Adrenal gland (tissue), 9 donors: ENCODE measurements at regions not wholly inside any gene's neighbourhood (a gene's known extent, or its start where the extent isn't known, plus 50 kb on each side); places are given as distances from the start of the nearest gene placed in this dataset.
"Not testable (repeated sequence)": the region's sequence is repeated elsewhere in the genome, so short reads cannot be mapped to it uniquely, and the experiment has no call there.

Experiments used
- DNase-seq, 7 donors: peaks; one replicate each; pipeline ENCODE4 v3.0.0-alpha.2; 2019 to 2020
- H3K27ac ChIP-seq, 5 donors: fragments of 200-600 bp; sonication (generic) in 4 of 5; 1 replicate in 3 of 5; 2 replicates in 2 of 5; pipeline versions ENCODE4 v1.5.1 to v1.8.0; 2016 to 2020; ENCODE audit warnings: mild to moderate bottlenecking in 1 of 5
- H3K27me3 ChIP-seq: fragments of 200-600 bp; 2 replicates; pipeline ENCODE4 v1.8.0; 2021
- H3K36me3 ChIP-seq, 2 donors: fragments of 200-600 bp; replicated peaks in 1 of 2; 1 replicate in 1 of 2; 2 replicates in 1 of 2; pipeline versions ENCODE4 v1.5.1 to v1.8.0; 2018 to 2022
- H3K4me1 ChIP-seq, 2 donors: fragments of 200-600 bp; replicated peaks in 1 of 2; 1 replicate in 1 of 2; 2 replicates in 1 of 2; pipeline versions ENCODE4 v1.5.1 to v1.8.0; 2018 to 2021
- H3K4me3 ChIP-seq, 4 donors: fragments of 200-600 bp; sonication (generic) in 3 of 4; one replicate each; pipeline ENCODE4 v1.5.1; 2016 to 2018
- H3K9me3 ChIP-seq, 3 donors: fragments of 200-600 bp; sonication (generic) in 1 of 3; replicated peaks in 1 of 3; 1 replicate in 2 of 3; 2 replicates in 1 of 3; pipeline versions ENCODE4 v1.5.1 to v1.8.0; 2016 to 2021
- POLR2A ChIP-seq, 2 donors: fragments of 450-650 bp; IDR thresholded peaks; one replicate each; pipeline ENCODE4 v1.6.1; 2017; ENCODE audit warnings: antibody characterized with exemption in 2 of 2, mild to moderate bottlenecking in 2 of 2, moderate library complexity in 1 of 2
- WGBS, 4 donors: extraction: QIAGEN DNeasy Blood & Tissue Kit in 2 of 4; methylation state at CpG; one replicate each; pipeline versions ENCODE4 v1.1.5 to v1.1.7; 2013 to 2017; 5-methylcytosine and 5-hydroxymethylcytosine counted together
- intact Hi-C, 2 donors: fragments of 100-400 bp; cut with DNase I; formaldehyde crosslinking; loops; one replicate each; pipeline versions ENCODE4 v1.14.1 to v1.15.0; 2022 to 2023
- TF ChIP-seq, protein P1 (sequence below), 6 experiments: fragments of 450-650 bp in 4 of 6; fragments of 200-600 bp in 2 of 6; sonication (generic) in 1 of 6; IDR thresholded peaks; 1 replicate in 5 of 6; 2 replicates in 1 of 6; pipeline versions ENCODE4 v1.5.1 to v1.8.0; 2016 to 2021; ENCODE audit warnings: antibody characterized with exemption in 6 of 6, mild to moderate bottlenecking in 2 of 6, moderate library complexity in 1 of 6
- donor health status: healthy with polysubstance abuse.
- donor health status: Bipolar disorder and iron deficiency.
- donor health status: DM: yes; HTN: yes; CAD: no.
- donor health status: DM: no; HTN: no; CAD: no.
- donor health status: DM: no; HTN: no; CAD: no.

DNA sequence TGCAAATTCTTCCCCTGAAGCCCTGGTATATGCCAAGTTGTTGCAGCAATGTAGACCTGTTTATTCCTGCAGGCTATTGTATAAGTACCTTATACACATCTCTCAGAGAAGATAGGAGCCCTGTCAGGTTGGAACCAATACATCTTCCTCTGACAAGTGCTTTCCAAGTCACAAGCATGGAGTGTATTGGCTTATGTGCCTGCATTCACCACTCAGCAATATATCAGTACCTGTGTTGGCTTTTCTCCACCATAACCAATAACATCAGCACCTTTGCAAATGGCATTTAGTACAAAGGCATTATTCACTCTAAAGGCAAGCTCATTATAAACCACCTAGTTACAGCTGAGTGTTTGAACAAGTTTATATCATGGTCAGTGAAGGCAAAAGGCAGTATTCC lies 611.7 kb upstream of the CNTN5 start:
- H3K27ac ChIP-seq = no peak overlapping the region
- no peaks in the 10 kb centered on the region for H3K27me3 ChIP-seq
- H3K4me3 ChIP-seq = no peak overlapping the region
- H3K4me1 ChIP-seq = no peaks in the 10 kb centered on the region
- no peak for DNase-seq
- intact Hi-C loops = no loop called here
- H3K9me3 ChIP-seq = no peaks in the 10 kb centered on the region
- H3K36me3 ChIP-seq = no peaks in the 10 kb centered on the region
- TF ChIP-seq, protein P1, sequence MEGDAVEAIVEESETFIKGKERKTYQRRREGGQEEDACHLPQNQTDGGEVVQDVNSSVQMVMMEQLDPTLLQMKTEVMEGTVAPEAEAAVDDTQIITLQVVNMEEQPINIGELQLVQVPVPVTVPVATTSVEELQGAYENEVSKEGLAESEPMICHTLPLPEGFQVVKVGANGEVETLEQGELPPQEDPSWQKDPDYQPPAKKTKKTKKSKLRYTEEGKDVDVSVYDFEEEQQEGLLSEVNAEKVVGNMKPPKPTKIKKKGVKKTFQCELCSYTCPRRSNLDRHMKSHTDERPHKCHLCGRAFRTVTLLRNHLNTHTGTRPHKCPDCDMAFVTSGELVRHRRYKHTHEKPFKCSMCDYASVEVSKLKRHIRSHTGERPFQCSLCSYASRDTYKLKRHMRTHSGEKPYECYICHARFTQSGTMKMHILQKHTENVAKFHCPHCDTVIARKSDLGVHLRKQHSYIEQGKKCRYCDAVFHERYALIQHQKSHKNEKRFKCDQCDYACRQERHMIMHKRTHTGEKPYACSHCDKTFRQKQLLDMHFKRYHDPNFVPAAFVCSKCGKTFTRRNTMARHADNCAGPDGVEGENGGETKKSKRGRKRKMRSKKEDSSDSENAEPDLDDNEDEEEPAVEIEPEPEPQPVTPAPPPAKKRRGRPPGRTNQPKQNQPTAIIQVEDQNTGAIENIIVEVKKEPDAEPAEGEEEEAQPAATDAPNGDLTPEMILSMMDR (IDR thresholded peaks at IDR 0.05) = no peak
- no peak for TF ChIP-seq POLR2A (IDR thresholded peaks at IDR 0.05)

DNA sequence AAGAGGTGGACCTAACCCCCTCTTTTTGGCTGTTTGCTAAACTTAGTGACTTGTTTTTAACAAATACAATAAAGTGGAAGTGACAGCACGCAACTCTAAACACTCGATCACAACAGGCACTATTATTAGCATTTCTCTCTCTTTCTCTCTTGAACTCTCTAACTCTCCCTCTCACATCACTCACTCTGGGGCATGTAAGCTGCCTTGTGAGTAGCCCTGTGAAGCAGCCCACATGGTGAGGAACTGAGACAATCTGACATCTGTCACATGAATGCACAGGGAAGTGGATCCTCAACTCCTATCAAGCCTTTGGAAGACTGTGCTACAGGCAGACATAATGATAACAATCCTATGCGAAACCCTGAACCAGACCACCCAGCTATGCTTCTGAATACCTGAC lies 609.0 kb upstream of the CNTN5 start:
- DNase-seq = no peak
- Histone ChIP-seq H3K4me3 (no peak overlapping the region), H3K27me3 (no peaks in the 10 kb centered on the region), H3K36me3 (no peaks in the 10 kb centered on the region), H3K4me1 (no peaks in the 10 kb centered on the region), H3K9me3 (no peaks in the 10 kb centered on the region), H3K27ac (no peak overlapping the region)
- WGBS, 4 donors = 78 to 82% (median 81%) methylated on average over 3 of the region's 3 CpGs
- intact Hi-C loops = no loop called here
- no peak for TF ChIP-seq POLR2A (IDR thresholded peaks at IDR 0.05)
- TF ChIP-seq, protein P1 (IDR thresholded peaks at IDR 0.05) = no peak

DNA sequence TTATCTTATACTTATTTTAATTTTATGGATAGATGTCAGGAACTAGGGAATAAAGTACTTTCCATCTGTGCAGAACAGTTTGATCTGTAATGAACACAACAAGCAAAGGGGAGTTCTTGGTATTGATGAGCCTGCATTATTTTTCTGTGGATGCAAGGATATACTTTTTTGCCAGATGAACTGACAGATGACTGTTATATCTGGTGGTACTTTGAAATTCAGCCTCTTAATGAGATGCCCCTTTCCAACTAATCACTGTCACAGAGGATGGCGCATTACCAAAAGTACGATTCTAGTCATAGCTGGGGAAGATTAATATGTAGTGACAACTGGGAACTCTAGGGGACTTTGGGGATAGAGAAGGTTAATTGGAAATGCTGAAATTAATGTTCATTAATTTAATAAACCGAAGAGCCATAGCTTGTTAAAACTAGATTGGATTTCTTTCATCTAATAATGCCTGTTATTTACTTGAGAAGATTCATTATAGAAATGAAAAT lies 603.4 kb upstream of the CNTN5 start:
- no peak for DNase-seq
- TF ChIP-seq, protein P1 (IDR thresholded peaks at IDR 0.05) = no peak
- TF ChIP-seq POLR2A (IDR thresholded peaks at IDR 0.05) = no peak
- no peaks in the 10 kb centered on the region for H3K4me1 ChIP-seq
- H3K4me3 ChIP-seq = no peak overlapping the region
- H3K36me3 ChIP-seq = no peaks in the 10 kb centered on the region
- H3K27me3 ChIP-seq = no peaks in the 10 kb centered on the region
- intact Hi-C loops = no loop called here
- peaks cover 0 to 7% (median 0%) of the 10 kb centered on the region in 3 donors for H3K9me3 ChIP-seq
- WGBS, 4 donors = 80 to 87% (median 83%) methylated on average over 3 of the region's 3 CpGs
- no peak overlapping the region for H3K27ac ChIP-seq

DNA sequence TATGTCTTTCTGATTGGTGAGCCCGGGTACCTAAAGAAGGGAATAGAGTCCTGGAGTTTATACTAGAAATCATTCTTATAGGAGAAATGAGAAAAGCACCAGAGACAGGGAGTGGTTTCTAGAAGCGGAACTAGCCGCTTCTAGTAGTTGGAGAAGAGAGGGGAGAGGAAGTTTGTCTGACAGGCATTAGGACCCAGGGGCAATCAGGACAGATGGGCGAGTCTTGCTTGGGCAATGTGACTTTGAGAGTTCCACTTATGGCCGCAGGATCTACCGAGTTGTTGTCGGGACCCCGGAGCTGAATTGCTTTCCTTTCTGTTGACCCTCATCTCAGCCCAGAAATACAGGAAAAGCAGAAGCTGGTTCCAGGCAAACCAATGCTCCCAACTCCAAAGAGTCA lies 596.8 kb upstream of the CNTN5 start:
- WGBS, 4 donors = 89 to 91% (median 90%) methylated on average over 8 of the region's 8 CpGs
- H3K27ac ChIP-seq = no peak overlapping the region
- intact Hi-C loops = no loop called here

DNA sequence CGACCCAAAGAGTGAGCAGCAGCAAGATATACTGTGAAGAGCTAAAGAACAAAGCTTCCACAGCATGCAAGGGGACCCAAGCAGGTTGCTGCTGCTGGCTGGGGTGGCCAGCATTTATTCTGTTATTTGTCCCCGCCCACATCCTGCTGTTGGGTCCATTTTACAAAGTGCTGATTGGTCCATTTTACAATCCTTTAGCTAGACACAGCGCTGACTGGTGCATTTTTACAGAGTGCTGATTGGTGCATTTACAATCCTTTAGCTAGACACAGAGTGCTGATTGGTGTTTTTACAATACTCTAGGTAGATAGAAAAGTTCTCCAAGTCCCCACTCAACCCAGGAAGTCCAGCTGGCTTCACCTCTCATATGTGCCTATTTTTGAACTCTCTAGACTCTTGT lies 596.0 kb upstream of the CNTN5 start:
- 88 to 100% (median 93%) methylated on average over 3 of the region's 3 CpGs for WGBS, 4 donors
- intact Hi-C loops, H3K27me3 ChIP-seq, H3K36me3 ChIP-seq, H3K9me3 ChIP-seq, H3K27ac ChIP-seq, H3K4me1 ChIP-seq, H3K4me3 ChIP-seq, DNase-seq: not testable (repeated sequence)

More for the DNA sequence above, 596.8 kb upstream of the CNTN5 start:
- H3K36me3 ChIP-seq = no peaks in the 10 kb centered on the region
- no peak for TF ChIP-seq POLR2A (IDR thresholded peaks at IDR 0.05)
- TF ChIP-seq, protein P1 (IDR thresholded peaks at IDR 0.05) = no peak
- DNase-seq = no peak
- no peak overlapping the region for H3K4me3 ChIP-seq
- H3K9me3 ChIP-seq = no peaks in the 10 kb centered on the region
- H3K27me3 ChIP-seq = no peaks in the 10 kb centered on the region
- H3K4me1 ChIP-seq = no peaks in the 10 kb centered on the region
